ENCODE measurements at regions not wholly inside any gene's neighbourhood (a gene's known extent, or its start where the extent isn't known, plus 50 kb on each side); places are given as distances from the start of the nearest gene placed in this dataset.

- intact Hi-C loops (cut with micrococcal nuclease), result no loop called here
- 81% methylated on average over 4 of the region's 5 CpGs for WGBS (ENCODE audit: insufficient coverage)
- Histone ChIP-seq H3K27ac (ENCODE audit: low read length) (no peak overlapping the region), H3K4me1 (ENCODE audit: control insufficient read depth, insufficient read depth, low read length) (no peaks in the 10 kb centered on the region), H3K36me3 (ENCODE audit: control insufficient read depth, insufficient read depth, low read length) (no peaks in the 10 kb centered on the region), H3K27me3 (ENCODE audit: control insufficient read depth, insufficient read depth, low read length) (no peaks in the 10 kb centered on the region), H3K9me3 (ENCODE audit: control insufficient read depth, insufficient read depth, low read length) (peaks cover under 1% of the 10 kb centered on the region), H3K4me3 (ENCODE audit: low read length) (no peak overlapping the region)
- peaks cover 13% of the 10 kb centered on the region for H3K36me3 Mint-ChIP-seq
- peaks cover 0 to 2% of the 10 kb centered on the region in 2 donors for H3K9me3 Mint-ChIP-seq
- DNase-seq, result no peak
- H3K27me3 Mint-ChIP-seq (ENCODE audit: low read depth in 2 of 2), result peaks cover 0 to 4% of the 10 kb centered on the region in 2 donors
- TF ChIP-seq CTCF (IDR thresholded peaks at IDR 0.05), result no peak
- no peak overlapping the region for H3K27ac Mint-ChIP-seq
- no peak overlapping the region for H3K4me3 Mint-ChIP-seq
- no peaks in the 10 kb centered on the region for H3K4me1 Mint-ChIP-seq
- no peak for ATAC-seq
Observed at GRCh38 chr7:22651534-22652243, 75.3 kb upstream of the IL6 start.

DNA sequence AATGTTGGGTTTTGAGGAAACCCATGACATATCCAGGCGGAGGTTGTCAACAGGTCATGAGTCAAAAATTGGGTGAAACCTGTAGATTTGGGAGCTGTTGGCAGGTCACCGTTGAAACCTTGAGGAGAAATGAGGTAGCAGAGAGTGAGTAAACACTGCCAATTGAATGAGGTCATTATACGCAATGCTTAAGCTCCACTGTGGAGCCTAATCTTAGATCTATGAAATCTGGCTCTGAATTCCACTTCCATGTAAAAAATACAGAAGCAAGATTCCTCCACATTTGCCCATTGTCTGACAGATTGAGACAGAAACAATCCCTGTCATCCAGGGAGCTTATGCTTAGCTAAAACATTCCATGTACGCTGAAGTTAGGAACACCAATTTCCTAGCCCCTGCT is 76.0 kb upstream of the IL6 start:
- ATAC-seq, result no peak
- Histone ChIP-seq H3K9me3 (ENCODE audit: control insufficient read depth, insufficient read depth, low read length) (peaks cover 7% of the 10 kb centered on the region), H3K27ac (ENCODE audit: low read length) (no peak overlapping the region), H3K27me3 (ENCODE audit: control insufficient read depth, insufficient read depth, low read length) (no peaks in the 10 kb centered on the region), H3K4me1 (ENCODE audit: control insufficient read depth, insufficient read depth, low read length) (no peaks in the 10 kb centered on the region), H3K36me3 (ENCODE audit: control insufficient read depth, insufficient read depth, low read length) (no peaks in the 10 kb centered on the region), H3K4me3 (ENCODE audit: low read length) (no peak overlapping the region)
- H3K4me1 Mint-ChIP-seq, result no peaks in the 10 kb centered on the region
- H3K27me3 Mint-ChIP-seq (ENCODE audit: low read depth in 2 of 2), result peaks cover 0 to 4% of the 10 kb centered on the region in 2 donors
- H3K27ac Mint-ChIP-seq, result no peak overlapping the region
- WGBS (ENCODE audit: insufficient coverage), result 94% methylated on average over 4 of the region's 4 CpGs
- intact Hi-C loops (cut with micrococcal nuclease), result no loop called here
- no peak overlapping the region for H3K4me3 Mint-ChIP-seq
- no peak for TF ChIP-seq CTCF (IDR thresholded peaks at IDR 0.05)
- no peak for DNase-seq
- H3K9me3 Mint-ChIP-seq, result peaks cover 0 to 2% of the 10 kb centered on the region in 2 donors
- H3K36me3 Mint-ChIP-seq, result peaks cover 14% of the 10 kb centered on the region

GRCh38 chr7:22649686-22650085 is 77.3 kb upstream of the IL6 start:
- intact Hi-C loops (cut with micrococcal nuclease), result no loop called here

More at GRCh38 chr7:22649686-22650085, 77.3 kb upstream of the IL6 start:
- no peak for TF ChIP-seq CTCF (IDR thresholded peaks at IDR 0.05)
- H3K4me3 Mint-ChIP-seq, result no peak overlapping the region
- peaks cover 2 to 5% of the 10 kb centered on the region in 2 donors for H3K9me3 Mint-ChIP-seq
- H3K36me3 Mint-ChIP-seq, result peaks cover 20% of the 10 kb centered on the region
- Histone ChIP-seq H3K27ac (ENCODE audit: low read length) (no peak overlapping the region), H3K27me3 (ENCODE audit: control insufficient read depth, insufficient read depth, low read length) (no peaks in the 10 kb centered on the region), H3K4me3 (ENCODE audit: low read length) (no peak overlapping the region), H3K4me1 (ENCODE audit: control insufficient read depth, insufficient read depth, low read length) (no peaks in the 10 kb centered on the region), H3K36me3 (ENCODE audit: control insufficient read depth, insufficient read depth, low read length) (no peaks in the 10 kb centered on the region), H3K9me3 (ENCODE audit: control insufficient read depth, insufficient read depth, low read length) (peaks cover 8% of the 10 kb centered on the region)
- H3K4me1 Mint-ChIP-seq, result no peaks in the 10 kb centered on the region
- DNase-seq, result no peak
- no peak overlapping the region for H3K27ac Mint-ChIP-seq
- 81% methylated on average over 2 of the region's 3 CpGs for WGBS (ENCODE audit: insufficient coverage)
- peaks cover 0 to 4% of the 10 kb centered on the region in 2 donors for H3K27me3 Mint-ChIP-seq (ENCODE audit: low read depth in 2 of 2)
- ATAC-seq, result no peak
